Bronchial epithelial cell (primary cell): ENCODE measurements at regions not wholly inside any gene's neighbourhood (a gene's known extent, or its start where the extent isn't known, plus 50 kb on each side); places are given as distances from the start of the nearest gene placed in this dataset.
A peak's percentile ranks its signal among the peaks of the same experiment; 100 is the strongest.

Experiments used
- DNase-seq: peaks from one replicate; pipeline ENCODE4 v3.0.0-alpha.2; 2010; ENCODE audit warnings: low read depth
- FAIRE-seq: peaks from 2 replicates; lab custom pipeline; 2011; peaks lifted over from hg19 to GRCh38; lab: Jason Lieb, UNC
- H3K27me3 ChIP-seq: 2 replicates; pipeline ENCODE4 v1.5.1; 2011; ENCODE audit warnings: low read length; ENCODE audit not compliant: control insufficient read depth, insufficient read depth
- H3K36me3 ChIP-seq: 2 replicates; pipeline ENCODE4 v1.5.1; 2011; ENCODE audit warnings: low read length; ENCODE audit not compliant: control insufficient read depth, insufficient read depth
- H3K4me3 ChIP-seq: 2 replicates; pipeline ENCODE4 v1.5.1; 2011; ENCODE audit warnings: mild to moderate bottlenecking, low read depth, low read length, control low read depth
- TF ChIP-seq, protein P1 (sequence below): IDR thresholded peaks from 2 replicates; pipeline ENCODE4 v1.5.1; 2011; ENCODE audit warnings: mild to moderate bottlenecking, moderate library complexity, low read length, control low read depth, inconsistent platforms; ENCODE audit not compliant: insufficient read depth, severe bottlenecking

DNA sequence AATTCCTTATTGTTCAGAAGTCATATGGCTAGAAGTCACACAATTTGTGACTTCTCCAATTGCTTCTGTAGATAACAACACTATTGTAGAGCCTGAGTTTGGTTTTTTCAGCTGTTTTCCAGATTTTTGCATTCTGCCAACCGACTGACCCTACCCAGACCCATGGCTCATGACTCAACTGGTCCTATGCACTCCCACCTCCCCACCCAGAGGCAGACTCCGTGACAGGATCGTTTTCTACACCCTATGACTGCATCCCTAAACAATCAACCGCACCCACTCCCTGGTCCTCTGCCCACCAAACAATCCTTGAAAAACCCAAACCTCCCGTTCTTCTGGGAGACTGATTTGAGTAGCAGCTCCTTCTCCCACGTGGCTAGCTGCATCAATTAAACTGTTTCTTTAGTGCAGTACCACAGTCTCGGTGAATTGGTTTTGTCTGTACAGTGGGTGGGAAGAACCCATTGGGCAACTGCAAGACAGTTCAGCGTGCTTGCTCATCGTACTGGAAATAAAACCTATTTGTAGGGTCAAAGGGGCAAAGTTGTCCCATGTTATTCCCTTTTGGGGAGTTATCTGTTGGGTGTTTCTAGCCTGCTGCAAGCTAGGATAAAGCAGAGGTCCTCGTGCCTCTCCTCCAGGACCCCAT, 150.3 kb upstream of the FAM20C start:
- no peak overlapping the region for H3K4me3 ChIP-seq
- DNase-seq (no peak), FAIRE-seq (no peak)
- TF ChIP-seq, protein P1, sequence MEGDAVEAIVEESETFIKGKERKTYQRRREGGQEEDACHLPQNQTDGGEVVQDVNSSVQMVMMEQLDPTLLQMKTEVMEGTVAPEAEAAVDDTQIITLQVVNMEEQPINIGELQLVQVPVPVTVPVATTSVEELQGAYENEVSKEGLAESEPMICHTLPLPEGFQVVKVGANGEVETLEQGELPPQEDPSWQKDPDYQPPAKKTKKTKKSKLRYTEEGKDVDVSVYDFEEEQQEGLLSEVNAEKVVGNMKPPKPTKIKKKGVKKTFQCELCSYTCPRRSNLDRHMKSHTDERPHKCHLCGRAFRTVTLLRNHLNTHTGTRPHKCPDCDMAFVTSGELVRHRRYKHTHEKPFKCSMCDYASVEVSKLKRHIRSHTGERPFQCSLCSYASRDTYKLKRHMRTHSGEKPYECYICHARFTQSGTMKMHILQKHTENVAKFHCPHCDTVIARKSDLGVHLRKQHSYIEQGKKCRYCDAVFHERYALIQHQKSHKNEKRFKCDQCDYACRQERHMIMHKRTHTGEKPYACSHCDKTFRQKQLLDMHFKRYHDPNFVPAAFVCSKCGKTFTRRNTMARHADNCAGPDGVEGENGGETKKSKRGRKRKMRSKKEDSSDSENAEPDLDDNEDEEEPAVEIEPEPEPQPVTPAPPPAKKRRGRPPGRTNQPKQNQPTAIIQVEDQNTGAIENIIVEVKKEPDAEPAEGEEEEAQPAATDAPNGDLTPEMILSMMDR: no peak
- no peaks in the 10 kb centered on the region for H3K36me3 ChIP-seq
- peaks cover 12% of the 10 kb centered on the region for H3K27me3 ChIP-seq

DNA sequence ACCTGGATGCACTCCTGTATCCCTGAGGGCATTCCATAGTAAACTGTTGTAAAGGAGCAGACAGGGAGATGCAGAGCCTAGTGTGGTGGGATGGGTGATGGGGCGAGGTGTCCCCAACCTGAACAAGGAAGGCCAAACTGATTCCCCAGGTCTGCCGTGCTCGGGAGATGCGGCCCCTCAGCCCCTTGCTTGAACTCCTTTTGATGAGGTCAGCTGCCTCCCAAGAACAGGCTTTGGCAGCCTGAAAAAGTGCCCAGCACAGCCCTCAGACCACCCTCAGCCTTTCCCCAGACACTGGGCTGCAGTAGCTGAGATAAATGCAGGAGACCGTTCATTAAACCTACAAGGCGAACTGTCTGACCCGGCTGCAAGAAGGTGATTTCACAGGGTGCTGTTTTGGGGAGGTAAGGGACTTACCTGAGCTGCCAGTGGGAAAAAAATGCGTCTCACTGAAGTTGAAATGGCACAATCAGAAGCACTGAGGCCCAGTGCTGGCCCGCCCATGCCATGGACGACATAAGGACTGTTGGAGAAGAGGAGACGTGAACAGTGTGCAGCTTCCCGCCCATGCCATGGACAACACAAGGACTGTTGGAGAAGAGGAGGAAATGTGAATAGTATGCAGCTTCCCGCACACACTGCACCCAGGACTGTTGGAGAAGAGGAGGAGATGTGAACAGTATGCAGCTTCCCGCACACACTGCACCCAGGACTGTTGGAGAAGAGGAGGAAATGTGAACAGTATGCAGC, 148.4 kb upstream of the FAM20C start:
- TF ChIP-seq, protein P1: no peak
- FAIRE-seq (peak; percentile 97), DNase-seq (no peak)
- H3K27me3 ChIP-seq: peaks cover 12% of the 10 kb centered on the region
- no peaks in the 10 kb centered on the region for H3K36me3 ChIP-seq
- no peak overlapping the region for H3K4me3 ChIP-seq

DNA sequence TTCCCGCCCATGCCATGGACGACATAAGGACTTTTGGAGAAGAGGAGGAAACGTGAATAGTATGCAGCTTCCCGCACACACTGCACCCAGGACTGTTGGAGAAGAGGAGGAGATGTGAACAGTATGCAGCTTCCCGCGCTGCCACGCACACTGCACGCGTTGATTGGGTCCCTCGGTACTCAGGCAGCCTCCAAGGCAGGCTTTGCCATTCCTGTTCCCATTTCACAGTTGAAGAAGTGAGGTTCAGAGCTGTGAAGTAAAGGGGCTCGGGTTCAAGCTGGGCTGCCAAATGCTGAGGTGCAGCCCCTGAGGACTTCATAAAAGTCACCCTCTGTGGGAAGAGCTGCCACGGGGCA, 147.9 kb upstream of the FAM20C start:
- DNase-seq: no peak
- TF ChIP-seq, protein P1: no peak

DNA sequence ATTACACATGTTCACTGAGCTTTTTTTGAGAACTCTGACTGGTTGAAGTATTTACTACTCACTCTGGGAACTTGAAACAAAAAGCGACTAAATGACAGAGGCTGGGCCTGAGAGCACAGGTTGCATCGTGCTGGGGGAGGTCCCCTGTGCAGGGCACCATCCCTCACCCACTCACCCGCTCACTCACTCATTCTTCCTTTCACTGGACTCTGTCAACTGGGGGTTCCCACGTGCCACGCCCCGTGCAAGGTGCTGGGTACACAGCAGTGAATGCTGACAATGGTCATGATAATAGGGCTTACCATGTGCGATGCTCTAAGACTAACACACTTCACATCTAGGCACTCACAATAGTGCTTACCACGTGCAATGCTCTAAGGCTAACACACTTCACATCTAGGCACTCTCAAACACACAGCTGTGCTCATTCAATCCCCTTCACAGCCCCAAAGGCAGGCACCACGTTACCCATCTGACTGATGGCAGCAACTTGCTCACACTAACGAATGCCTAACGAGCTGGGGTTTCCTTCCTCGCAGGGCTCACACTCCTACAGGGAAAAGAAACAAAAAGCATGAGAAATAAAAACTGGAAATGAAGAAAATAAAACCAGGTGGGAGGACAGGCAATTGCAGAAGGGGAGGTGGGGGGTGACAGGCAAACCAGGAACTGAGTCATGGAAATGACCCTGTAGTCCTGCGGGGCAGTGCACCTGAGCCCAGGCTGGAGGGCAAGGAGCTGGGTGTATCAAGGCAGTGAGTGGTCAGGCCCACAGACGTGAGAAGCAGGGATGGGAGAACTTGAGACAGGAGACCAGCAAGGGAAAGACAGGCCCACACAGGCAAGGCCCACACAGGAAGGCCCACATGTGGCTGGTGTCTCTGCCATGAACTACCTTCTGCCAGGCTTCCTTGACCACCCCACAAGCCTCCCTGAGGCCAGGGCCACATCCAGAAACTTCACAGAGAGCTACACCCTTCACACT, 147.0 kb upstream of the FAM20C start:
- TF ChIP-seq, protein P1: no peak
- DNase-seq (no peak), FAIRE-seq (peak; percentile 64)
- H3K27me3 ChIP-seq: peaks cover 12% of the 10 kb centered on the region
- H3K36me3 ChIP-seq: no peaks in the 10 kb centered on the region
- no peak overlapping the region for H3K4me3 ChIP-seq

More for the DNA sequence above, 147.9 kb upstream of the FAM20C start:
- no peak for FAIRE-seq
- Histone ChIP-seq H3K27me3 (peaks cover 12% of the 10 kb centered on the region), H3K36me3 (no peaks in the 10 kb centered on the region), H3K4me3 (no peak overlapping the region)

DNA sequence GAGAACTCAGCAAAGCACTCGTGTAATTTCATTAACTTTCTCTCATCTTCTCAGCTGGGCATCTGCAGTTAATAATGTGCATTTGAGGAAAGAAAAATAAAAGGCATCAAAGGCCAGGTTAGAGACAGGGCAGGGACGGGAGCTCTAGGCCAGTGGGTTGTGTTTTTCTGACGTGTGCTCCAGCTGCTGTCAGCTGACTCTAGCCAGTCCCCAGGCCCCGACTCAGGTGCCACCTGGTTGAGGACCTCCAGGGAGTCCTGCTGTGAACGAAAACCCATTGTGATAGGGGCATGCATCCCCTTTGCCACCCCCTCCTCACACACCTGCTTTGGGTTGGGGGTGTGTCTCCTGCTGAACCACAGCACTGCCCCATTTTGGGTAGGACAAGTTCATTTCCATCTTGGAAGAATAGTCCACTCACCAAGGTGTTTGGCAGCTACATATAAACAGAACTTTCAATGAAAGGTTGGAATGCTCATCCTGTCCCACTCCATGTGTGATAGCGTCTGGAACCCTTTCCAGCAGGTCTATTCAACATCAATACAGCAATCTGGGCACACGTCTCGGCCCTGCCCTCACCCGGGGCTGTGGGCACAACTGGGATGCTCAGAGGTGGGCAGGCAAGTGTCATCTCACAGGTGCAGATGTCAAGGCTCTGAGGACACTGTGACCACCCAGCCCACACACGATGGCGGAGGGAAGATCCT, 146.1 kb upstream of the FAM20C start:
- no peak overlapping the region for H3K4me3 ChIP-seq
- FAIRE-seq: no peak
- H3K27me3 ChIP-seq: peaks cover 12% of the 10 kb centered on the region
- TF ChIP-seq, protein P1: no peak
- DNase-seq: no peak
- no peaks in the 10 kb centered on the region for H3K36me3 ChIP-seq
